ENCODE measurements at regions not wholly inside any gene's neighbourhood (a gene's known extent, or its start where the extent isn't known, plus 50 kb on each side); places are given as distances from the start of the nearest gene placed in this dataset.

GRCh38 chr6:138678168-138678567 lies 95.4 kb upstream of the CCDC28A start:
- Mint-ChIP-seq H3K9me3 (no peaks in the 10 kb centered on the region), H3K27me3 (peaks cover 5% of the 10 kb centered on the region), H3K27ac (no peak overlapping the region), H3K4me3 (no peak overlapping the region), H3K4me1 (no peaks in the 10 kb centered on the region), H3K36me3 (ENCODE audit: low read depth) (no peaks in the 10 kb centered on the region)
- ATAC-seq (replicated peaks): no peak

GRCh38 chr6:138680085-138680484 lies 93.5 kb upstream of the CCDC28A start:
- H3K27me3 Mint-ChIP-seq: peaks cover 5% of the 10 kb centered on the region
- H3K4me1 Mint-ChIP-seq: no peaks in the 10 kb centered on the region
- no peak overlapping the region for H3K27ac Mint-ChIP-seq
- ATAC-seq (replicated peaks): peak; percentile 23
- no peaks in the 10 kb centered on the region for H3K36me3 Mint-ChIP-seq (ENCODE audit: low read depth)
- no peaks in the 10 kb centered on the region for H3K9me3 Mint-ChIP-seq
- no peak overlapping the region for H3K4me3 Mint-ChIP-seq

GRCh38 chr6:138681627-138682026 lies 91.9 kb upstream of the CCDC28A start:
- H3K27me3 Mint-ChIP-seq: peaks cover 5% of the 10 kb centered on the region
- no peak for ATAC-seq (replicated peaks)
- H3K9me3 Mint-ChIP-seq: no peaks in the 10 kb centered on the region
- H3K4me3 Mint-ChIP-seq: no peak overlapping the region
- H3K27ac Mint-ChIP-seq: no peak overlapping the region
- no peaks in the 10 kb centered on the region for H3K4me1 Mint-ChIP-seq
- no peaks in the 10 kb centered on the region for H3K36me3 Mint-ChIP-seq (ENCODE audit: low read depth)

GRCh38 chr6:138682704-138683527 lies 90.7 kb upstream of the CCDC28A start:
- no peak for ATAC-seq (replicated peaks)
- no peaks in the 10 kb centered on the region for H3K9me3 Mint-ChIP-seq
- H3K4me1 Mint-ChIP-seq: no peaks in the 10 kb centered on the region
- H3K27me3 Mint-ChIP-seq: peaks cover 5% of the 10 kb centered on the region
- no peak overlapping the region for H3K27ac Mint-ChIP-seq
- H3K4me3 Mint-ChIP-seq: no peak overlapping the region
- H3K36me3 Mint-ChIP-seq (ENCODE audit: low read depth): no peaks in the 10 kb centered on the region

- no peak for ATAC-seq (replicated peaks)
- H3K27ac Mint-ChIP-seq: no peak overlapping the region
- H3K4me3 Mint-ChIP-seq: no peak overlapping the region
- no peaks in the 10 kb centered on the region for H3K27me3 Mint-ChIP-seq
- H3K9me3 Mint-ChIP-seq: no peaks in the 10 kb centered on the region
- no peaks in the 10 kb centered on the region for H3K36me3 Mint-ChIP-seq (ENCODE audit: low read depth)
- H3K4me1 Mint-ChIP-seq: no peaks in the 10 kb centered on the region
Observed at GRCh38 chr6:138685257-138685656, 88.3 kb upstream of the CCDC28A start.

- no peaks in the 10 kb centered on the region for H3K27me3 Mint-ChIP-seq
- H3K4me1 Mint-ChIP-seq: no peaks in the 10 kb centered on the region
- H3K27ac Mint-ChIP-seq: no peak overlapping the region
- ATAC-seq (replicated peaks): no peak
- H3K36me3 Mint-ChIP-seq (ENCODE audit: low read depth): no peaks in the 10 kb centered on the region
- H3K4me3 Mint-ChIP-seq: no peak overlapping the region
- H3K9me3 Mint-ChIP-seq: no peaks in the 10 kb centered on the region
Observed at GRCh38 chr6:138685781-138686180, 87.8 kb upstream of the CCDC28A start.

GRCh38 chr6:138688580-138688979 lies 85.0 kb upstream of the CCDC28A start:
- no peak for ATAC-seq (replicated peaks)
- no peaks in the 10 kb centered on the region for H3K9me3 Mint-ChIP-seq
- H3K4me3 Mint-ChIP-seq: no peak overlapping the region
- H3K27me3 Mint-ChIP-seq: peaks cover 7% of the 10 kb centered on the region
- H3K27ac Mint-ChIP-seq: no peak overlapping the region
- H3K36me3 Mint-ChIP-seq (ENCODE audit: low read depth): no peaks in the 10 kb centered on the region
- peaks cover 5% of the 10 kb centered on the region for H3K4me1 Mint-ChIP-seq

- no peak overlapping the region for H3K27ac Mint-ChIP-seq
- H3K9me3 Mint-ChIP-seq: no peaks in the 10 kb centered on the region
- ATAC-seq (replicated peaks): no peak
- peaks cover 10% of the 10 kb centered on the region for H3K27me3 Mint-ChIP-seq
- peaks cover 5% of the 10 kb centered on the region for H3K4me1 Mint-ChIP-seq
- no peak overlapping the region for H3K4me3 Mint-ChIP-seq
- H3K36me3 Mint-ChIP-seq (ENCODE audit: low read depth): no peaks in the 10 kb centered on the region
Observed at GRCh38 chr6:138689849-138690248, 83.7 kb upstream of the CCDC28A start.

GRCh38 chr6:138690975-138691594 lies 82.5 kb upstream of the CCDC28A start:
- peak overlapping the region; percentile 71 for H3K4me3 Mint-ChIP-seq
- peaks cover 10% of the 10 kb centered on the region for H3K27me3 Mint-ChIP-seq
- no peaks in the 10 kb centered on the region for H3K9me3 Mint-ChIP-seq
- H3K36me3 Mint-ChIP-seq (ENCODE audit: low read depth): no peaks in the 10 kb centered on the region
- no peak overlapping the region for H3K27ac Mint-ChIP-seq
- ATAC-seq (replicated peaks): no peak
- peaks cover 5% of the 10 kb centered on the region for H3K4me1 Mint-ChIP-seq

GRCh38 chr6:138691595-138692057 lies 81.9 kb upstream of the CCDC28A start:
- Mint-ChIP-seq H3K9me3 (no peaks in the 10 kb centered on the region), H3K36me3 (ENCODE audit: low read depth) (no peaks in the 10 kb centered on the region), H3K4me3 (peak overlapping the region; percentile 71), H3K27ac (no peak overlapping the region), H3K27me3 (peaks cover 11% of the 10 kb centered on the region), H3K4me1 (peaks cover 5% of the 10 kb centered on the region)
- no peak for ATAC-seq (replicated peaks)

- Mint-ChIP-seq H3K4me1 (peaks cover 5% of the 10 kb centered on the region), H3K36me3 (ENCODE audit: low read depth) (no peaks in the 10 kb centered on the region), H3K4me3 (peak overlapping the region; percentile 81), H3K9me3 (no peaks in the 10 kb centered on the region), H3K27ac (no peak overlapping the region), H3K27me3 (peaks cover 14% of the 10 kb centered on the region)
- peak; percentile 78 for ATAC-seq (replicated peaks)
Observed at GRCh38 chr6:138692058-138692977, 81.3 kb upstream of the CCDC28A start.

- peak; percentile 54 for ATAC-seq (replicated peaks)
- H3K27me3 Mint-ChIP-seq: peaks cover 20% of the 10 kb centered on the region
- H3K4me3 Mint-ChIP-seq: peak overlapping the region; percentile 81
- no peaks in the 10 kb centered on the region for H3K36me3 Mint-ChIP-seq (ENCODE audit: low read depth)
- H3K9me3 Mint-ChIP-seq: no peaks in the 10 kb centered on the region
- peaks cover 5% of the 10 kb centered on the region for H3K4me1 Mint-ChIP-seq
- H3K27ac Mint-ChIP-seq: peak overlapping the region; percentile 62
Observed at GRCh38 chr6:138692978-138693909, 80.3 kb upstream of the CCDC28A start.

- ATAC-seq (replicated peaks): no peak
- Mint-ChIP-seq H3K4me3 (no peak overlapping the region), H3K4me1 (peaks cover 5% of the 10 kb centered on the region), H3K27ac (no peak overlapping the region), H3K9me3 (no peaks in the 10 kb centered on the region), H3K36me3 (ENCODE audit: low read depth) (no peaks in the 10 kb centered on the region), H3K27me3 (peaks cover 24% of the 10 kb centered on the region)
Observed at GRCh38 chr6:138695193-138695592, 78.4 kb upstream of the CCDC28A start.
